ENCODE measurements at regions not wholly inside any gene's neighbourhood (a gene's known extent, or its start where the extent isn't known, plus 50 kb on each side); places are given as distances from the start of the nearest gene placed in this dataset.
A peak's percentile ranks its signal among the peaks of the same experiment; 100 is the strongest.
"Not testable (repeated sequence)": the region's sequence is repeated elsewhere in the genome, so short reads cannot be mapped to it uniquely, and the experiment has no call there.

DNA sequence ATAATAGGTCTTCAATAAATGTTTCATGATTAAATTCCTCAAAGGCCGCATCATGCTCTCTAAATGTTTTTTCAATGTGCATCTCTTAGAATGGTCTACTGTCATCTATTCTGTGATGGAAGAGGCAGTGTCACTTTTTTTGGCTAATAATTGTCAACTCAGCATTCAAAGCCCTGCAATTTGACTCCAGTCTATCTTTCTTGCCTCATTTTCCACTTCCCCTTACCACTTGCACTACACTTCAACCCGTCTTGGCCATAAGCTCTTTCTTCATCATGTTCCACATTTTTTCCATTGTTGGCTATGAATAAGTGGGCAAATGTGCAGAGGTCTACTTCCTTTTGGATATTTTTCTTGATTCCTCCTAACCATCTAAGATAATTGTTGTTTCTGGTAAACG, 59.2 kb upstream of the POMZP3 start:
- H3K4me1 ChIP-seq (ENCODE audit: insufficient read depth, low read length, poor library complexity, severe bottlenecking); H3K4me2 ChIP-seq (ENCODE audit: low read length); H3K79me2 ChIP-seq (ENCODE audit: insufficient read depth, low read depth, low read length); H3K9me2 ChIP-seq (ENCODE audit: insufficient read depth, low read length); H3K27ac ChIP-seq (ENCODE audit: low read depth, low read length, poor library complexity, severe bottlenecking); H3K36me3 ChIP-seq (ENCODE audit: insufficient read depth, low read length); H3K4me3 ChIP-seq (ENCODE audit: low read depth, low read length, poor library complexity, severe bottlenecking); H4K20me1 ChIP-seq (ENCODE audit: insufficient read depth, low read length); BruUV-seq (replicated peaks); H2AFZ ChIP-seq (ENCODE audit: low read length); intact Hi-C loops (cut with micrococcal nuclease; ENCODE audit: unreplicated experiment); POLR2A ChIA-PET; CTCF ChIA-PET (ENCODE audit: unreplicated experiment); DNase-seq (ENCODE audit: low spot score); H3K9me3 ChIP-seq (ENCODE audit: low read length): not testable (repeated sequence)

DNA sequence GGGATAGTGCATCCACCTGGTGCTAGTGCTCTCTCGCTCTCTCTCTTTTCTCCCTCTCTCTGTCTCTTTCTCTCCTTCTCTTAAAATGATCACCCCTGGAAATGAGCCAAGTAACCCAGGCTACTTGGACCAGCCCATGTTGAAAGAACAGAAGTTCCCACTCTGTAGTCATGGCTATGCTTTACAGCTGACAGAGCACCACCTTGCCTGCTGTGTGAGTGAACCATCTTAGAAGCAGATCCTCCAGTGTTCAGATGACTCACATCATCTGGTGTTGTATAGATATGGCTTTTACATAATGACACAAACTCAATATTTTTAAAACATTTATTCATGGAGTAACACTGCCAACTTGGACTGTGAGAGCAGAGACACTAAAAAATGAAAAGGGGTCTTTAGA, 57.7 kb upstream of the POMZP3 start:
- BruUV-seq (replicated peaks); H4K20me1 ChIP-seq (ENCODE audit: insufficient read depth, low read length); DNase-seq (ENCODE audit: low spot score); POLR2A ChIA-PET; H3K4me3 ChIP-seq (ENCODE audit: low read depth, low read length, poor library complexity, severe bottlenecking); H3K27ac ChIP-seq (ENCODE audit: low read depth, low read length, poor library complexity, severe bottlenecking); H3K4me1 ChIP-seq (ENCODE audit: insufficient read depth, low read length, poor library complexity, severe bottlenecking); intact Hi-C loops (cut with micrococcal nuclease; ENCODE audit: unreplicated experiment); H2AFZ ChIP-seq (ENCODE audit: low read length); H3K79me2 ChIP-seq (ENCODE audit: insufficient read depth, low read depth, low read length); H3K4me2 ChIP-seq (ENCODE audit: low read length); H3K9me2 ChIP-seq (ENCODE audit: insufficient read depth, low read length); H3K36me3 ChIP-seq (ENCODE audit: insufficient read depth, low read length); H3K9me3 ChIP-seq (ENCODE audit: low read length); CTCF ChIA-PET (ENCODE audit: unreplicated experiment): not testable (repeated sequence)

DNA sequence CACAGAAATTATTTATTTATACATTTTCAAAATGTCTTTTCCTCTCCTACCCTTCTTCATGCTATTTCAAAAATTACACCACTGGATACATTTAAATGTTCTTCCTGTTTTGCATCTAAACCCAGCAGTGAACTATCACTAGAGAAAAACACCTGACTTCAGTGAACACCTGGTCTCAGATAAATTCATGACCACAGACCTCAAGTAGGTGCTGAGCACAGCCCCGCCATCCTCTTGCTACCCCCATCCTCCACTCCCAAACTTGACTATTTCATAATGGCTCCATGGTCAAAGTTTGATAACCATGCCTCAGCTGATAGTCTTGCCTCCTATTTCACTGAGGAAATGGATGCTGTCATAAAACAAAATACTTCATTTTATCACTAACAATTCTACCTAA, 56.6 kb upstream of the POMZP3 start:
- intact Hi-C loops (cut with micrococcal nuclease; ENCODE audit: unreplicated experiment); H3K4me2 ChIP-seq (ENCODE audit: low read length); H3K27ac ChIP-seq (ENCODE audit: low read depth, low read length, poor library complexity, severe bottlenecking); H4K20me1 ChIP-seq (ENCODE audit: insufficient read depth, low read length); H2AFZ ChIP-seq (ENCODE audit: low read length); H3K36me3 ChIP-seq (ENCODE audit: insufficient read depth, low read length); H3K9me3 ChIP-seq (ENCODE audit: low read length); H3K4me1 ChIP-seq (ENCODE audit: insufficient read depth, low read length, poor library complexity, severe bottlenecking); POLR2A ChIA-PET; BruUV-seq (replicated peaks); H3K4me3 ChIP-seq (ENCODE audit: low read depth, low read length, poor library complexity, severe bottlenecking); H3K9me2 ChIP-seq (ENCODE audit: insufficient read depth, low read length); H3K79me2 ChIP-seq (ENCODE audit: insufficient read depth, low read depth, low read length); CTCF ChIA-PET (ENCODE audit: unreplicated experiment): not testable (repeated sequence)
- peak; percentile 0 for DNase-seq (ENCODE audit: low spot score)

DNA sequence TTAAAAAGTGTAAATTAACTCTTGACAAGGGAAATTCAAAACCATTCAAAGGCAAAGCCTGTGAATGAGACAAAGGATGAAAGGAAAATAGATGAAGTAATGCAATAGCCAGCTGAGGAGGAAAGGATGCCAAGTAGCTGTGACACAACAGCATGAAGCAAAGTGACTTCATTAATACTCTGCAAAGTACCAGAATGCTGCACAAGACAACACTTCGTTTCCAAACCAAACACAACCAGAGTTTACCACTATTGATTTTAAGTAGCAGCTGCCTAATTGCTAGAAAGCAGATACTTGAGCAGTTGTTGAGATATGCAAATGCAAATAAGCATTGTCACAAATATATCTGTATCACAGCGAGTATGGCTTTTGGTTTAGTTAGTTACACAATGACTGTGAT, 54.7 kb upstream of the POMZP3 start:
- H3K4me3 ChIP-seq (ENCODE audit: low read depth, low read length, poor library complexity, severe bottlenecking); CTCF ChIA-PET (ENCODE audit: unreplicated experiment); H3K27ac ChIP-seq (ENCODE audit: low read depth, low read length, poor library complexity, severe bottlenecking); H3K9me3 ChIP-seq (ENCODE audit: low read length); H3K79me2 ChIP-seq (ENCODE audit: insufficient read depth, low read depth, low read length); POLR2A ChIA-PET; BruUV-seq (replicated peaks); intact Hi-C loops (cut with micrococcal nuclease; ENCODE audit: unreplicated experiment); H3K36me3 ChIP-seq (ENCODE audit: insufficient read depth, low read length); H3K4me1 ChIP-seq (ENCODE audit: insufficient read depth, low read length, poor library complexity, severe bottlenecking); H3K9me2 ChIP-seq (ENCODE audit: insufficient read depth, low read length); H4K20me1 ChIP-seq (ENCODE audit: insufficient read depth, low read length); H2AFZ ChIP-seq (ENCODE audit: low read length); H3K4me2 ChIP-seq (ENCODE audit: low read length); DNase-seq (ENCODE audit: low spot score): not testable (repeated sequence)

DNA sequence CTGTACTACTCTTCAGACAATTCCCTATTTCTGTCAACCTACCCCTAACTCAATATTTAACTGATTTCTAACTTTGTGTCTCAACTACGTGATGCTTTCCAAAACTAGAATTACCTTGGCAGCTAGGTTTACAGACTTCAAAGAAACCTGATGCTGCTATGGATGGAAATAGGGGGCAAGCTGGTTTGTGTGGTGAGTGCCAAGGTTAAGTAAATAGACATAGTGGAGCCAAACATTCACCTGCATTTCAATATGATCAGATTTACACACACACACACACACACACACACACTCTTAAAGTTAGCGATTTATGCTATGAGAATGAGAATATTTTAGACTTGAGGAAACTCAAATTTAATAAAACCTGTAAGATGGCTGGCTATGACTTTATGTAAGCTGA, 52.1 kb upstream of the POMZP3 start:
- H3K4me3 ChIP-seq (ENCODE audit: low read depth, low read length, poor library complexity, severe bottlenecking); DNase-seq (ENCODE audit: low spot score); CTCF ChIA-PET (ENCODE audit: unreplicated experiment); intact Hi-C loops (cut with micrococcal nuclease; ENCODE audit: unreplicated experiment); H3K4me2 ChIP-seq (ENCODE audit: low read length); H3K27ac ChIP-seq (ENCODE audit: low read depth, low read length, poor library complexity, severe bottlenecking); POLR2A ChIA-PET; H4K20me1 ChIP-seq (ENCODE audit: insufficient read depth, low read length); H2AFZ ChIP-seq (ENCODE audit: low read length); H3K79me2 ChIP-seq (ENCODE audit: insufficient read depth, low read depth, low read length); H3K36me3 ChIP-seq (ENCODE audit: insufficient read depth, low read length); H3K9me3 ChIP-seq (ENCODE audit: low read length); H3K4me1 ChIP-seq (ENCODE audit: insufficient read depth, low read length, poor library complexity, severe bottlenecking); H3K9me2 ChIP-seq (ENCODE audit: insufficient read depth, low read length); BruUV-seq (replicated peaks): not testable (repeated sequence)

DNA sequence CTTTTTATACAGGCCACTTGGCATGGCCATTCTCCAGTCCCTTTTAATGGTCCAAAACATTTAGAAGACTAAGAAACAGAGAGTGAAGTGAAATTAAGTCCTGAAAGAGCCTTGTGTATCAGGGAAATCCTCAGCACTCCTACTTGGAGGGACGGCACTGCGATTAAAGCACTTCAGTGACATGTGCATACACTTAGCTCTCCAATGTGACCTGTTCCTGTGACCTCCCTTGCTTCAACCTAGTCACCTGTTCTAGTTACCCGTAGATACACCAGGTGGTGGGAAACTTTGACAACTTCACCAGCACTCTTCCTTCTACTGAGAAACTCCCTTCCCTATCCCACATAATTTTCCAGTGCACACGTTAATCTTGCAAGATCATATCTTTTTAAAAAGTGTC, 51.4 kb upstream of the POMZP3 start:
- H3K36me3 ChIP-seq (ENCODE audit: insufficient read depth, low read length); intact Hi-C loops (cut with micrococcal nuclease; ENCODE audit: unreplicated experiment); H3K79me2 ChIP-seq (ENCODE audit: insufficient read depth, low read depth, low read length); H4K20me1 ChIP-seq (ENCODE audit: insufficient read depth, low read length); CTCF ChIA-PET (ENCODE audit: unreplicated experiment); H3K9me2 ChIP-seq (ENCODE audit: insufficient read depth, low read length); DNase-seq (ENCODE audit: low spot score); H3K27ac ChIP-seq (ENCODE audit: low read depth, low read length, poor library complexity, severe bottlenecking); H3K9me3 ChIP-seq (ENCODE audit: low read length); BruUV-seq (replicated peaks); H3K4me3 ChIP-seq (ENCODE audit: low read depth, low read length, poor library complexity, severe bottlenecking); POLR2A ChIA-PET; H3K4me1 ChIP-seq (ENCODE audit: insufficient read depth, low read length, poor library complexity, severe bottlenecking); H2AFZ ChIP-seq (ENCODE audit: low read length); H3K4me2 ChIP-seq (ENCODE audit: low read length): not testable (repeated sequence)

DNA sequence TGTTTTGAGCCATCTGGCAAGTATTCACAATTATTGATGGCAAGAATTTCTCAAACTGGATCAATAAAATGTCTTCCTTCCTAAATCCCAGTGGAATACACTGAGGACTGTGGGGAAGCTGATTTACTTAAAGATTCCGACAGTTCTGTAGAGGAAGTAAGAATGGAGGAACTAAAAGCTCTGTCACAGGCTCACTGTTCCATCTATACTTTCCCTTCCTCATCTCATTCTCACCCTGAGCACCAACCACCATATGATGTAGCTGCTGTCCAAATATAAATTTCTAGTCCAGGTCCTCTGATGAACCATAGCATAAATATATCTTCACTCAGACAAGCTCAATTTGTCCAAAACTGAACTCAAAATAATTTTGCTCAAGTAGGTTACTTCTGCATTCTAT, 49.8 kb upstream of the POMZP3 start:
- H3K36me3 ChIP-seq (ENCODE audit: insufficient read depth, low read length); CTCF ChIA-PET (ENCODE audit: unreplicated experiment); POLR2A ChIA-PET: not testable (repeated sequence)

More for the DNA sequence above, 49.8 kb upstream of the POMZP3 start:
- H3K4me2 ChIP-seq (ENCODE audit: low read length); H3K9me2 ChIP-seq (ENCODE audit: insufficient read depth, low read length); H3K4me1 ChIP-seq (ENCODE audit: insufficient read depth, low read length, poor library complexity, severe bottlenecking); H4K20me1 ChIP-seq (ENCODE audit: insufficient read depth, low read length); intact Hi-C loops (cut with micrococcal nuclease; ENCODE audit: unreplicated experiment); DNase-seq (ENCODE audit: low spot score); H3K79me2 ChIP-seq (ENCODE audit: insufficient read depth, low read depth, low read length); H3K27ac ChIP-seq (ENCODE audit: low read depth, low read length, poor library complexity, severe bottlenecking); H3K9me3 ChIP-seq (ENCODE audit: low read length); BruUV-seq (replicated peaks); H2AFZ ChIP-seq (ENCODE audit: low read length); H3K4me3 ChIP-seq (ENCODE audit: low read depth, low read length, poor library complexity, severe bottlenecking): not testable (repeated sequence)

Data from OCI-LY7 (cell line).